H9 (cell line): ENCODE measurements at regions not wholly inside any gene's neighbourhood (a gene's known extent, or its start where the extent isn't known, plus 50 kb on each side); places are given as distances from the start of the nearest gene placed in this dataset.

Source experiments
- DNase-seq: peaks from one replicate; pipeline ENCODE4 v3.0.0-alpha.2; 2017
- H2AFZ ChIP-seq: one replicate; pipeline ENCODE4 v1.6.1; 2013; ENCODE audit warnings: mild to moderate bottlenecking, low read length, control low read depth, moderate library complexity
- H2AK5ac ChIP-seq: 2 replicates; pipeline ENCODE4 v1.6.1; 2013; ENCODE audit warnings: low read length, control low read depth, mixed read lengths; ENCODE audit not compliant: insufficient read length
- H2BK120ac ChIP-seq: one replicate; pipeline ENCODE4 v1.6.1; 2013; ENCODE audit warnings: low read depth, mild to moderate bottlenecking, low read length, control low read depth, inconsistent platforms; ENCODE audit not compliant: poor library complexity, severe bottlenecking
- H2BK12ac ChIP-seq: 2 replicates; pipeline ENCODE4 v1.6.1; 2013; ENCODE audit warnings: low read length, control low read depth, mixed read lengths, low read depth; ENCODE audit not compliant: insufficient read length
- H2BK15ac ChIP-seq: 2 replicates; pipeline ENCODE4 v1.6.1; 2013; ENCODE audit warnings: low read depth, low read length, control low read depth
- H2BK20ac ChIP-seq: one replicate; pipeline ENCODE4 v1.6.1; 2013; ENCODE audit warnings: low read depth, mild to moderate bottlenecking, low read length, control low read depth, inconsistent platforms; ENCODE audit not compliant: poor library complexity, severe bottlenecking
- H2BK5ac ChIP-seq: 2 replicates; pipeline ENCODE4 v1.6.1; 2013; ENCODE audit warnings: low read length, control low read depth, mixed read lengths; ENCODE audit not compliant: insufficient read length
- H3K14ac ChIP-seq: 2 replicates; pipeline ENCODE4 v1.6.1; 2013; ENCODE audit warnings: low read length, control low read depth; ENCODE audit not compliant: insufficient read depth
- H3K18ac ChIP-seq: 2 replicates; pipeline ENCODE4 v1.6.1; 2013; ENCODE audit warnings: low read depth, mild to moderate bottlenecking, mixed read lengths, low read length, control low read depth; ENCODE audit not compliant: insufficient read length
- H3K23ac ChIP-seq: 2 replicates; pipeline ENCODE4 v1.6.1; 2013; ENCODE audit warnings: low read length, control low read depth, mixed read lengths, low read depth; ENCODE audit not compliant: insufficient read length
- H3K23me2 ChIP-seq: 2 replicates; pipeline ENCODE4 v1.6.1; 2013; ENCODE audit warnings: low read depth, mild to moderate bottlenecking, mixed read lengths, low read length, control low read depth; ENCODE audit not compliant: insufficient read length, poor library complexity, severe bottlenecking
- H3K27ac ChIP-seq: 2 replicates; pipeline ENCODE4 v1.5.1; 2013; ENCODE audit warnings: low read length, control low read depth, mixed read lengths, low read depth; ENCODE audit not compliant: insufficient read length
- H3K27me3 ChIP-seq: 2 replicates; pipeline ENCODE4 v1.6.1; 2013; ENCODE audit warnings: low read length, control low read depth, inconsistent platforms; ENCODE audit not compliant: insufficient read depth
- H3K4ac ChIP-seq: 2 replicates; pipeline ENCODE4 v1.6.1; 2013; ENCODE audit warnings: low read depth, mild to moderate bottlenecking, control low read depth, inconsistent platforms, low read length, moderate library complexity
- H3K4me1 ChIP-seq: 2 replicates; pipeline ENCODE4 v1.6.1; 2013; ENCODE audit warnings: low read length, control low read depth, inconsistent platforms; ENCODE audit not compliant: insufficient read depth
- H3K4me2 ChIP-seq: 2 replicates; pipeline ENCODE4 v1.6.1; 2013; ENCODE audit warnings: low read length, control low read depth, mixed read lengths; ENCODE audit not compliant: insufficient read length, insufficient read depth
- H3K56ac ChIP-seq: 2 replicates; pipeline ENCODE4 v1.6.1; 2013; ENCODE audit warnings: low read depth, mild to moderate bottlenecking, mixed read lengths, low read length, control low read depth; ENCODE audit not compliant: insufficient read length
- H3K79me1 ChIP-seq: 2 replicates; pipeline ENCODE4 v1.6.1; 2013; ENCODE audit warnings: low read depth, mild to moderate bottlenecking, moderate library complexity, low read length, control low read depth, inconsistent platforms; ENCODE audit not compliant: insufficient read depth, poor library complexity, severe bottlenecking
- H3K79me2 ChIP-seq: 2 replicates; pipeline ENCODE4 v1.6.1; 2013; ENCODE audit warnings: low read length, control low read depth, inconsistent platforms; ENCODE audit not compliant: insufficient read depth
- H3K9ac ChIP-seq: 2 replicates; pipeline ENCODE4 v1.6.1; 2013; ENCODE audit warnings: low read length, control low read depth, mixed read lengths; ENCODE audit not compliant: insufficient read length; ENCODE audit errors: extremely low read depth
- H3K9me3 ChIP-seq: one replicate; pipeline ENCODE4 v1.6.1; 2013; ENCODE audit warnings: low read depth, low read length, inconsistent platforms; ENCODE audit not compliant: control insufficient read depth
- H3T11ph ChIP-seq: one replicate; pipeline ENCODE4 v1.6.1; 2013; ENCODE audit warnings: mild to moderate bottlenecking, low read length, control low read depth, inconsistent platforms
- H4K20me1 ChIP-seq: one replicate; pipeline ENCODE4 v1.6.1; 2013; ENCODE audit not compliant: control insufficient read depth, insufficient read length, insufficient read depth
- H4K5ac ChIP-seq: 2 replicates; pipeline ENCODE4 v1.6.1; 2013; ENCODE audit warnings: low read depth, mild to moderate bottlenecking, mixed read lengths, low read length, control low read depth; ENCODE audit not compliant: insufficient read length
- H4K8ac ChIP-seq: replicated peaks from 2 replicates; pipeline ENCODE4 v1.6.1; 2013; ENCODE audit warnings: low read length, control low read depth, mixed read lengths, low read depth; ENCODE audit not compliant: insufficient read length
- H4K91ac ChIP-seq: 2 replicates; pipeline ENCODE4 v1.6.1; 2013; ENCODE audit warnings: low read depth, mild to moderate bottlenecking, moderate library complexity, mixed read lengths, low read length, control low read depth; ENCODE audit not compliant: insufficient read length
- H3K27ac Mint-ChIP-seq, 3 experiments: 2 replicates in 2 of 3; 3 replicates in 1 of 3; pipeline ENCODE4 v1.8.0; 2020 to 2021; ENCODE audit warnings: mixed read lengths in 3 of 3, mild to moderate bottlenecking in 1 of 3, moderate library complexity in 1 of 3
- H3K27me3 Mint-ChIP-seq: 2 replicates; pipeline ENCODE4 v1.8.0; 2021; ENCODE audit warnings: low read depth, mild to moderate bottlenecking, moderate library complexity, mixed read lengths
- H3K36me3 Mint-ChIP-seq, 3 experiments: 2 replicates in 2 of 3; 3 replicates in 1 of 3; pipeline ENCODE4 v1.8.0; 2020 to 2021; ENCODE audit warnings: low read depth in 3 of 3, mixed read lengths in 3 of 3; ENCODE audit not compliant: insufficient read depth in 1 of 3
- H3K4me1 Mint-ChIP-seq, 2 experiments: 2 replicates each; pipeline ENCODE4 v1.8.0; 2020; ENCODE audit warnings: mixed read lengths in 2 of 2
- H3K4me3 Mint-ChIP-seq, 2 experiments: 2 replicates in 1 of 2; 3 replicates in 1 of 2; pipeline ENCODE4 v1.8.0; 2020 to 2021; ENCODE audit warnings: mild to moderate bottlenecking in 2 of 2, mixed read lengths in 2 of 2, moderate library complexity in 1 of 2
- H3K9me3 Mint-ChIP-seq, 2 experiments: 2 replicates in 1 of 2; 3 replicates in 1 of 2; pipeline ENCODE4 v1.8.0; 2020; ENCODE audit warnings: mild to moderate bottlenecking in 2 of 2, mixed read lengths in 2 of 2, moderate library complexity in 1 of 2
- WGBS: extraction: QIAGEN DNeasy Blood & Tissue Kit; methylation state at CpG from one replicate; pipeline ENCODE4 v1.1.7; 2013; ENCODE audit warnings: missing lambda C conversion rate, low lambda C conversion rate, mixed read lengths; ENCODE audit not compliant: insufficient read length; ENCODE audit errors: extremely low coverage; 5-methylcytosine and 5-hydroxymethylcytosine counted together
- TF ChIP-seq, protein P1 (sequence below): fragments of 200-600 bp; sonication (generic); conservative IDR thresholded peaks from 3 replicates; pipeline ENCODE4 v1.8.0; 2021; ENCODE audit warnings: antibody characterized with exemption, mild to moderate bottlenecking

DNA sequence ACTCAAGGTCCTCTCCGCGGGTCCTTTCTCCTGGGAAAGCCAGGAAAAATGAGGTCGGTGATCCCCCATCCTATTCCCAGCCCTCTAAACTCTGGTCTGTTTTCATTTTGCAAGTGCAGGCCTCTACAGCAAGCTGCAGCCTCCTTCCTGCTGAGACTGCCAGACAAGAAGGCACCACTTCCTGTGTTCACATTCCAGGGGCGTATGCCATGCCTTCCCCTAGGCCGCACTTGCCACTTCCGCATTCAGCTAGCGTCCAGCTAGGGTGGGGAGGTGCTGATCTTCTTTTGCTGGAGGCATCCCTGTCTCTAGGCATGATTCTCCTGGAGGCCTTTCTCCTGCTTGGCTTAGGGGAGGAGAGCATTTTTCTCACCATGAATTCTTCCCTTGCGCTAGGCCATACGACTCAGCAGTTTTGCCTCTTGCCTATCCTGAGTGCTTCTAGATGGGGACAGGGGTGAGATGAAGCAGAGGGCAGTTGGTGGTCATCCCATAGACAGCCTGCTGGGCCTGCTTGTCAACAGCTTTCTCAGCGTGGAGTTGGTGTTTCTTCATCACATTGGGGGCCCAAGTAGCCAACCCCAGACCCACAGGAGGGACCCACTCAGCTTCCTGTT is 328.9 kb downstream of the RPS24 start:
- no peak overlapping the region for H4K5ac ChIP-seq
- H3K27ac Mint-ChIP-seq, result no peak overlapping the region
- no peak overlapping the region for H4K91ac ChIP-seq
- no peaks in the 10 kb centered on the region; the same call in 1 of the 2 replicates for H3K4me1 ChIP-seq
- no peak overlapping the region for H3K4ac ChIP-seq
- H3K18ac ChIP-seq, result no peak overlapping the region
- no peak overlapping the region for H3K14ac ChIP-seq
- H3K79me2 ChIP-seq, result no peaks in the 10 kb centered on the region
- TF ChIP-seq, protein P1, sequence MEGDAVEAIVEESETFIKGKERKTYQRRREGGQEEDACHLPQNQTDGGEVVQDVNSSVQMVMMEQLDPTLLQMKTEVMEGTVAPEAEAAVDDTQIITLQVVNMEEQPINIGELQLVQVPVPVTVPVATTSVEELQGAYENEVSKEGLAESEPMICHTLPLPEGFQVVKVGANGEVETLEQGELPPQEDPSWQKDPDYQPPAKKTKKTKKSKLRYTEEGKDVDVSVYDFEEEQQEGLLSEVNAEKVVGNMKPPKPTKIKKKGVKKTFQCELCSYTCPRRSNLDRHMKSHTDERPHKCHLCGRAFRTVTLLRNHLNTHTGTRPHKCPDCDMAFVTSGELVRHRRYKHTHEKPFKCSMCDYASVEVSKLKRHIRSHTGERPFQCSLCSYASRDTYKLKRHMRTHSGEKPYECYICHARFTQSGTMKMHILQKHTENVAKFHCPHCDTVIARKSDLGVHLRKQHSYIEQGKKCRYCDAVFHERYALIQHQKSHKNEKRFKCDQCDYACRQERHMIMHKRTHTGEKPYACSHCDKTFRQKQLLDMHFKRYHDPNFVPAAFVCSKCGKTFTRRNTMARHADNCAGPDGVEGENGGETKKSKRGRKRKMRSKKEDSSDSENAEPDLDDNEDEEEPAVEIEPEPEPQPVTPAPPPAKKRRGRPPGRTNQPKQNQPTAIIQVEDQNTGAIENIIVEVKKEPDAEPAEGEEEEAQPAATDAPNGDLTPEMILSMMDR, result no peak
- H3K9me3 ChIP-seq, result no peaks in the 10 kb centered on the region
- peak; percentile 35 for DNase-seq
- H2AK5ac ChIP-seq, result no peak overlapping the region
- no peaks in the 10 kb centered on the region for H4K20me1 ChIP-seq
- H3K9me3 Mint-ChIP-seq, result no peaks in the 10 kb centered on the region; a peak in 1 of 5 replicates
- no peak overlapping the region for H2BK5ac ChIP-seq
- no peak overlapping the region for H2BK12ac ChIP-seq
- no peaks in the 10 kb centered on the region for H3K79me1 ChIP-seq
- no peak overlapping the region for H3K9ac ChIP-seq
- peaks cover 42 to 50% of the 10 kb centered on the region in 2 experiments for H3K4me1 Mint-ChIP-seq
- H2AFZ ChIP-seq, result no peak overlapping the region
- no peak overlapping the region for H2BK120ac ChIP-seq
- no peak overlapping the region for H4K8ac ChIP-seq
- H3K27me3 Mint-ChIP-seq, result peaks cover 27% of the 10 kb centered on the region
- no peak overlapping the region for H3K4me3 Mint-ChIP-seq
- no peak overlapping the region for H2BK20ac ChIP-seq
- peaks cover 0 to 1% (median 0%) of the 10 kb centered on the region in 3 experiments; a peak in 1 of 7 replicates for H3K36me3 Mint-ChIP-seq
- H2BK15ac ChIP-seq, result no peak overlapping the region
- no peaks in the 10 kb centered on the region for H3K23me2 ChIP-seq
- no peak overlapping the region for H3T11ph ChIP-seq
- no peak overlapping the region for H3K27ac ChIP-seq
- H3K23ac ChIP-seq, result no peak overlapping the region
- WGBS, result no CpG with 5 or more reads among the region's 10 CpGs
- no peak overlapping the region for H3K56ac ChIP-seq
- no peaks in the 10 kb centered on the region for H3K27me3 ChIP-seq
- no peak overlapping the region for H3K4me2 ChIP-seq
